CD4-positive, alpha-beta T cell treated with Interferon gamma for 1 hour (primary cell): ENCODE measurements at regions not wholly inside any gene's neighbourhood (a gene's known extent, or its start where the extent isn't known, plus 50 kb on each side); places are given as distances from the start of the nearest gene placed in this dataset.
"Not testable (repeated sequence)": the region's sequence is repeated elsewhere in the genome, so short reads cannot be mapped to it uniquely, and the experiment has no call there.

Source experiments
- DNase-seq: peaks from one replicate; pipeline ENCODE4 v3.0.0-alpha.2; 2020

- DNase-seq, result no peak
Measured at GRCh38 chr12:61993734-61994345, 266.4 kb upstream of the USP15 start.

GRCh38 chr12:61996717-61997116, 263.5 kb upstream of the USP15 start:
- no peak for DNase-seq

GRCh38 chr12:61998791-61999190, 261.4 kb upstream of the USP15 start:
- no peak for DNase-seq

- no peak for DNase-seq
Measured at GRCh38 chr12:61999311-61999710, 260.9 kb upstream of the USP15 start.

- no peak for DNase-seq
Measured at GRCh38 chr12:62001424-62001823, 258.8 kb upstream of the USP15 start.

DNA sequence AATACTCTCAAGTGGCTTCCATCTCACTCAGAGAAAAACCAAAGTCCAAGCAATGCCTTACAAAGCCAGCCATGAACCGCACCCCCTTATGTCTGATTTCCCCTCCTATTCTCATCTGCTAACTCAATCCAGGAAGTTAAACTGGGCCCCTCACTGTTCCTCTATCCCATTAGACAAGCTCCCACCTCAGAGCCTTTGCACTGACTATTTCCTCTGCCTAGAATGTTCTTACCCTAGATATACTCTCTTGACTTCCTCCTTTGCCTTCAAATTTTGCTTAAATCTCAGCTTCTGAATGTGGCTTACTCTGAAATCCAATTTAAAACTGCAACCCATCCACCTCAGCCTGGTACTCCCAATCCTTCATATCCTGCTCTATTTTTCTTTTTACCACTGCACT, 257.0 kb upstream of the USP15 start:
- DNase-seq, result no peak

DNA sequence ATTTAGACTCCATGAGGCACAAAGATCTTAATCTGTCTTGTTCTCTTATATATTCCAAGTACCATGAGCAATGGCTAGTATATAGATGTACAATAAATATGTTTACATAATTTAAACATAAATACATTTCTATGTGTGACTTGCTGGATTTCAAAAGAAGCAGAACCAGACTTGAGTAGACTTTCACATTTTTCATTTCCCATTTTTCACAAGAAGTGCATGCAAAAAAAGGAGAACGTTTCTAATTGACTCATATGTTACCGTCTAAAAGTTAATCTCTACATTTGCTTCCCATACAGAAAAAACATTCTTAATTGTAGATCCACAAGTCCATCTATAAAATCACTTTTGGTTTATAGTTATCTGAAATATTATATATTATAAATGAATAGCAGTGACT, 256.5 kb upstream of the USP15 start:
- DNase-seq, result no peak

DNA sequence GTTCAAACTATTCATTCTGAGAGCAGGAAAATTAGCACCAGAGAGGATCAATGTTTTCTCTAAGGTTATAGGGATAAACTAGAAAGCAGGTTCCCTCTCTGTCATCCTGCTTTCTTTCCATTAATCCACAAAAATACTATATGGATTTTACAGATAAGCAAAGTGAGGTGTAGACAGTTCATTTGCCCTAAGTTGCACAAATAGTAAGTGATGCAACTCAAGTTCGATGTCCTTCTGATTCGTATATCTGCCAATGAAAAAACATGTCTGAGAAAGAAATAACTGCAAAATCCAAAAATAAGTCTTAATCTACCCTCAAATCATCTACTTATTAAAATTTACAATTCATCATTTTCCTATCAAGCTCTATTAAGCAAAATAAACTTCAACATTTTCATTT, 254.6 kb upstream of the USP15 start:
- DNase-seq, result no peak

- DNase-seq, result no peak
Measured at GRCh38 chr12:62006076-62006732, 254.0 kb upstream of the USP15 start.

- no peak for DNase-seq
Measured at GRCh38 chr12:62008703-62009102, 251.5 kb upstream of the USP15 start.

DNA sequence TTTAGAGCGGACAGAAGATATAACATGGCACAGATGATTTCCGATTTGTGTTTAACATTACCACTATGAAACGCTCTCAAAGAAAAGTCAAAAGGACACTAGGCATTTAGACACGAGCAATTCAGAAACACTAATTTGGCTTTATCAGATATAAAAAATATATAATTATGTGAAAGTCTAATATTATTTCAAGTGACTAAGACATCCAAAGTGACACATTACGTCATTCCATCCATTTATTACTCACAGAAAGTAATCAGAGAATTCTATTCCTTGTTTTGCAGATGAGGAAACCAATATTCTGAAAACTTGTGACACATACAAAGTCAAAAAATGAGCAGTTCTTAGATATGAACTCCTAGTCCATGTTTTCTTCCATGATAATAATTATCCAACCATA, 250.8 kb upstream of the USP15 start:
- DNase-seq, result no peak

GRCh38 chr12:62010331-62010906, 249.8 kb upstream of the USP15 start:
- not testable (repeated sequence) for DNase-seq

GRCh38 chr12:62010973-62011372, 249.2 kb upstream of the USP15 start:
- DNase-seq, result not testable (repeated sequence)

DNA sequence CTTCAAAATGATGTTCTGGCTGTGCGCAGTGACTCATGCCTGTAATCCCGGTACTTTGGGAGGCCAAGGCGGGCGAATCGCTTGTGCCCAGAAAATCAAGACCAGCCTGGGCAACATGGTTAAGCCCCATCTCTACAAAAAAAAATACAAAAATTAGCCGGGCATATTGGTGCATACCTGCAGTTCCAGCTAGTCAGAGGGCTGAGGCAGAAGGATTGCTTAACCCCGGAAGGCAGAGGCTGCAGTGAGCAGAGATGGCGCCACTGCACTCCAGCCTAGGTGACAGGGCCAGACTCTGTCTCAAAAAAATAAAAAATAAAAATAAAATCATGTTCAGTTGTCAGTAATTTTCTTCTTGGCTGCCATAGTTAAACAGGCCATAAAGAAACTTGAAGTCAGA, 245.9 kb upstream of the USP15 start:
- no peak for DNase-seq

GRCh38 chr12:62016021-62016420, 244.2 kb upstream of the USP15 start:
- DNase-seq, result no peak

GRCh38 chr12:62021808-62022207, 238.4 kb upstream of the USP15 start:
- no peak for DNase-seq

GRCh38 chr12:62028536-62028935, 231.7 kb upstream of the USP15 start:
- no peak for DNase-seq

GRCh38 chr12:62032870-62033269, 227.3 kb upstream of the USP15 start:
- DNase-seq, result no peak

DNA sequence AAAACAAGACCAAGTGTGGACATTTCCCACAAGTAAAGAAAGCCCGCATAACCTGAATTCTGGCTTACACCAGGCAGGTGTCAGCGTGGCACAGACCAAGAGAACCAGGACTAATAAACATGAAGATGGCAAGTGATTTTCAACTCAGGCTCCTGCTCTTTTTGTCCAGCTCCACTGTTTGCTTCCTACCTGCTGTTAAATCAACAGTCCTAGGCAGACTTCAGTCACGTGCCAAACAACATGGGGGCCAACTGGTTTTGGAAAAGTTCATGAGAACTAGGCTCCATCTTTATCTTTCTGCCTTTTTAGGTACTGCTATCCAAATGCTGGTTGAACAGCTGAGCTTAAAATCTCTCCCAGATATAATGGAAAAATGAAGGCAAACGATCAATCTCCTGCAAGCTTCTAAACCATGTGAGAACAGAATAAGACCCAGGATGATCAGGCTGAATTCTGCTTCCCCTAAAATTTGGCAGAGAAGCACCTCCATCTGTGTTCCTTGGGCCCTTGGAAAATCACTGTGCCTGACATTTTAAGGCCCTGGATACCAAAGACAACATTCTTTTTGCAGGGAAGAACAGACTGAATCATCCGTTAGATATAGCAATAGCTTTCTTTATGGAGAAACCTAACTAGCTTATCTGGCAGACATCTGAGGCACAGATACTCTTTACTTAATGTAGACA, 215.6 kb upstream of the USP15 start:
- DNase-seq, result no peak

GRCh38 chr12:62045211-62045610, 215.0 kb upstream of the USP15 start:
- DNase-seq, result no peak

GRCh38 chr12:62050785-62051184, 209.4 kb upstream of the USP15 start:
- DNase-seq, result no peak

DNA sequence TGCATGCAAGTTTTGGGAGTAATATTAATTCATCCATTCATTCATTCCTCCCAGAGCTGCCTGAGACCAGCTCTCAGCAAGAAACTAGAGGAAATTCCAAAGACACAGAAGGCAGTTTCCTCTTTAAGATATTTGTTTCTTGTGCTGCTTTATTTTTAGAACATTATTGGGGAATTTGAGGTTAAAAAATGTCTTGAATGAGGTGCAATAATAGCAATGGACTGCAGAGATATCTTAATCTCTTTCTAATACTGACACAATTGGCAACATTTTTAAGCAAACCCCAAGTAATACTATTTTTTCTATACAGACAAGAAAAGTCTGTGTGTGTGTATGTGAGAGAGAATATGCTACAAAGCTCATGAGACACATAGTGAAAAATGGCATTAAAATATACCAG, 190.2 kb upstream of the USP15 start:
- DNase-seq, result no peak

DNA sequence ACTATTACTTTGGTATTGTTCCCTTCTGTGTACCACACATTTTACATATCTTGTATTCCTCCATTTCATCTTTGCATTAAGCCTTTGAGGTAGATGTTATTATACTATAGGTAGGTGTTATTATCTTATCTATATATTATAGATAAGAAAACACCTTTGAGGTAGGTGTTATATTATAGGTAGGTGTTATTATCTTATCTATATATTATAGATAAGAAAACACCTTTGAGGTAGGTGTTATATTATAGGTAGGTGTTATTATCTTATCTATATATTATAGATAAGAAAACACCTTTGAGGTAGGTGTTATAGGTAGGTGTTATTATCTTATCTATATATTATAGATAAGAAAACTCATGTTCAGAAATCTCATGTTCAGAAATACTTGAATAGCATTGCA, 187.0 kb upstream of the USP15 start:
- not testable (repeated sequence) for DNase-seq

DNA sequence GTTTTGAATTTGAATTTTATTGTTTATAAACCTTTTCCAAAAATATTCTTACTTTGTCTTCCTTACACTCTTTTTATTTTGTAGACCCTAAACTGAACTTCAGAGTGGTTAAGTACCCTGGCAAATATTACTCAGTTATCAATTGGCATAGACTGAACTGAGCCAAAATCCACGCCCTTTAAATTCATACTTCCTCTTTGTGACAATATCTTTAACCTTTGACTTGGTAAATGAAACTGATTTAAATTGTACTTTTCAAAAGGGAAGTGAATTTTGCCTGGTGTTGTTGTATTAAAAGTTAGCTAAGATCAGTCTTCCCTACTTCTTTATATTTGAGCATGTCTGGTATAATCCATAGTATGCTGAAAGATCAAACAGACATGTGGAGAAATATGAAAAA, 184.3 kb upstream of the USP15 start:
- no peak for DNase-seq
